ENCODE measurements at regions not wholly inside any gene's neighbourhood (a gene's known extent, or its start where the extent isn't known, plus 50 kb on each side); places are given as distances from the start of the nearest gene placed in this dataset.

GRCh38 chr2:6454286-6454990 lies 411.3 kb downstream of the CMPK2 start:
- DNase-seq (ENCODE audit: low spot score): no peak

GRCh38 chr2:6459138-6459537 lies 406.6 kb downstream of the CMPK2 start:
- no peak for DNase-seq (ENCODE audit: low spot score)

DNA sequence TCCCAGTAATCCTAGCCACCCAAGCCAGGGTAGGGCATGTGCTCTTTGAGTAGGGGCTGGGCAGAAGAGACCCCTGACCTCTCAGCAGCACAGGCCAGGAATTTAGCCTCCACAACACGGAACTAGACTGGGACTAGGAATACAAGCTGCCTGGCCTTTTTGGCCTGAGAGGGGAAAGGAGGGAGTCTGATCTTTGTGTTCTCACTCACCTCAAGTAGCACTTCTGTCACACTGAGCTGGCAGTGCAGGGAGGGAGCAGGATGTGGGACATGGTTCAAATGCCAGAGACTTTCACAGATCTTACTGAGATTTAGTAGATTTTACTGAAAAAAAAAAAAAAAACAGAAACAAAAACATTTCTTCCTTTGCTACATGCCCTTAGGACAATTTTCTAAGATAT lies 395.2 kb downstream of the CMPK2 start:
- no peak for DNase-seq (ENCODE audit: low spot score)

- DNase-seq (ENCODE audit: low spot score): no peak
Measured at GRCh38 chr2:6471419-6471818, 394.3 kb downstream of the CMPK2 start.

GRCh38 chr2:6474161-6475140 lies 391.3 kb downstream of the CMPK2 start:
- no peak for DNase-seq (ENCODE audit: low spot score)

GRCh38 chr2:6475155-6475940 lies 390.4 kb downstream of the CMPK2 start:
- no peak for DNase-seq (ENCODE audit: low spot score)

- no peak for DNase-seq (ENCODE audit: low spot score)
Measured at GRCh38 chr2:6480514-6480913, 385.2 kb downstream of the CMPK2 start.

GRCh38 chr2:6482256-6482655 lies 383.5 kb downstream of the CMPK2 start:
- DNase-seq (ENCODE audit: low spot score): no peak

DNA sequence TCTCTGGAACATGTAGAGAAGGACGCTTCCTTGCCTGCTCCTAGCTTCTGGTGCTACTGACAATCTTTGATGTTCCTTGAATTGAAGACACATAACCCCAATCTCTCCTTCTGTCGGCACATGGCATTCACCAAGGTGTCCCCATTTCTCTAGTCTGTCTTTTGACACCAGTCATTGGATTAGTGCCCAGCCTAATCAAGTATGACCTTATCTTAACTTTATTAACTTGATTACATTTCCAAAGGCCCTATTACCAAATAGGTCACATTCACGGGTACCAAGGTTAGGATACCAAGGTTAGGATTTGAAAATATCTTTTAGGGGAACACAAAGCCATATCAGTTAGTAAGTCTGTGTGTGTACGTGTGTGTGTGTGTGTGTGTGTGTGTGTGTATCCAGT lies 377.9 kb downstream of the CMPK2 start:
- DNase-seq (ENCODE audit: low spot score): no peak

- no peak for DNase-seq (ENCODE audit: low spot score)
Measured at GRCh38 chr2:6492573-6492972, 373.1 kb downstream of the CMPK2 start.

DNA sequence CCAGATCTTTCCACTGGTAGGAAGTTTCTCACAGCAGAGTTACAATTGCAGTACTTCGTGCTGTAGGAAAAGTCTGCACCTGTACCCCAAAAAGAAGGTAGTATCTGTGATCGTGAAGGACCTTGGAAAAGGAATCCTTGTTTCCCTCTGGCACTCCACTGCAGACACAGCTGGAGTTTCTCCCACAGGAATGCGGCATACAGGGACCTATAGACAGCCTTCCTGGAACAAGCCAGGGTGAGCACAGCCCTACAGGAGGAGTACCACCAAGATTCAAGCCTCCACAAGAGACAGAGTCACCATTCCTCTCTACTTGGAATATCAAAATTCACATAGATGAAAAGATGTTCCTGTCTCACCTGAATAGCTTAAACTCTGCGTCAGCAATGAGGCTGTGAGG lies 372.4 kb downstream of the CMPK2 start:
- DNase-seq (ENCODE audit: low spot score): no peak

DNA sequence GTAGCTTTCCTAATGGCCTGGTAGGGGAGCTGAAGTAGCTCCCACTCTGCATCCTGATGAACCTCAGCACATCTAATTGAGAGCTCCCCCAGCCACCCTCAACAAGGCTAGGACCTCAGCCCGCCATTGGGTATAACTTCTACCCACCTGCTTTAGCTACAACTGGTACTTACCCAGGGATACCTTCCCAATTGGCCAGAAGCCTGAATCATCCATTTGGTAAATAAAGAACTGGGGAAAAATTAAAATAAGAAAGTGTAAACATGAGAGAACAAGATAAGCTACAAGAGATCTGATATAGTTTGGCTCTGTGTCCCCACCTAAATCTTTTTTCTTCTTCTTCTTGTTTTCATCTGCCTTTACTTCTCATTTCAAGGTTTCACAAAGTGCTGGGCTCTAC lies 372.0 kb downstream of the CMPK2 start:
- DNase-seq (ENCODE audit: low spot score): no peak

DNA sequence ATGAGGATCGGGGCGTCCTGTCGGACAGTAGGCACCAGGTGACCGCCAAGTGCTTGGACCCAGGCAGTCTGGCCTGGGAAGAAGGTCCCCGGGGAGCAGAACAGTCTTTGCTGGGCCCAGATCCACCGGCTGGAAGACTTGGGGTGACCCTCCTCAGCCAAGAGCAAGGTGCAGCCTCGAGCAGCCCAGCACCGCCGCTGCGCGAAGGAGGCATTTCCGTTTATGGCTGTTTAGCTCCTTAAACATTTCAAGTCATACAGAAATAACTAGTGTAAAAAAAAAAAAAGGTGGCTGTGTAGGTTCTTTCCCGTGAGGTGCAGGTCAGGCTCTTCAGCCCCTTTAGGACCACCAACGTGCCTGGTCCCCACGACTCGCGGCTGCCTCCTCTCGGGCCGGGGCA lies 370.2 kb downstream of the CMPK2 start:
- no peak for DNase-seq (ENCODE audit: low spot score)

DNA sequence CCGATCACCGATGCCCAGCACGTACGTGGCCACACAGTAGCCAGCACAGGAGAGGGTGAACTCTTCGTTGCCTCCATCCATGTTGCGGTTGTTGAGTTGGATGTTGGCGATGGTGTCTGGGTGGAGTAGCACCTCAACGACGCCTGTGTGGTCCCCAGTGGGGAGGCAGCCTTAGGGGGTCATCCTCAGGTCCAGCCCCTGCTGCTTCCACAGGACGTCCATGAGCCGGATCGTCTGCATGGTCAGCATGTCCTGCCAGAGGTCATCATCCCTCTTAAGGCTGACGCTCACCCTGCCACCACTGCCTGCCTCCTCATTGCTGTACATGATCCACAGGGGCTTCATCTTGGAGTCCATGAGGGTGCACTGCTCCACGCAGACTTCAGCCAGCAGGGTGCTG lies 369.3 kb downstream of the CMPK2 start:
- DNase-seq (ENCODE audit: low spot score): no peak

DNA sequence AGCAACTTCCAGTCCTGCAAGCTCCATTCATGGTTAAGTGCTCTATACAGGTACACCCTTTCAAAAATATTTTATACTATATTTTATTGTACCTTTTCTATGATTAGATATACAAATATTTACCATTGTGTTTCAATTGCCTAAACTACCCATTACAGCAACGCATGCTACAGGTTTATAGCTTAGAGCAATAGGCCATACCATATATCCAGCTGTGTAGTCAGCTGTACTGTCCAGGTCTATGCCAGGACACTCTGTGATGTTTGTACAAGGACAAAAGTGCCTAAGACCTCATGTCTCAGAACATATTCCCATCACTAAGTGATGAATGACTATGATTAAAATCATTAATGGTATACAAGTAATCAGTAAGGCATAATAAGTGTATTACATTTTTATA lies 368.7 kb downstream of the CMPK2 start:
- no peak for DNase-seq (ENCODE audit: low spot score)

DNA sequence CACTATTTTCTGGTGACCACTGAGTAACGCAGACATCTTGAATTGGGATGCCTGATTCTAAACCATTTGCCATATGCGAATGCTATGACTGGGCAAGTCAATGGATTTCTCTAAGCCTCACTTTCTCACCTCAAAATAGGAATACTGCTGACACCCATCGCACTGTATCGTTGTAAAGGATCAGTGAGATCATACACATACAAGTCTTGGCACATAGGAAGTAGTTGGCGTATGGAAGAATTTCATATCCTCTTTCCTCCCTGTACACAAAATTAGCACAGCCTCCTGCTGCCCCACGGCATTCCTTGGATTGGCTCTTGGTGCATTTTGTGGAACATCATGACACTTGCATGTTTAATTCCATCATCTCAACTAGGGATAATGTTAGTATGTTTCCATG lies 366.9 kb downstream of the CMPK2 start:
- no peak for DNase-seq (ENCODE audit: low spot score)

DNA sequence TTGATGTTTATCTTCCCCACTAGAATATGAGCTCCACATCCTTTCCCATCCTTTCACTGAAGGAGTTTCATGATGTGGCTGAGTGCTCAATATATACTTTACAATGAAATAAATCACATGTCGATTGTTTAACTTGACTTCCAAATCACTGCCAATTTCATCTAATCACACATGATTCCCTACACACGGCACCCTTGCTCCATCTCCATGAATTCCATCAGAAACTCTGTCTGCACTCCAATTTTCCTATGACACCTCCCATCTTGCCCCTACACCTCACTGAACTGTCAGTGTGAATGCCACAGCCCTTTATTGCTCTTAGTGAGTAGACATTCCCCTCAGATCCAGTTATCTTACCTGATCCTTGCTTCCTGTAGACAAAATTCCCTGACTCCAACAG lies 366.0 kb downstream of the CMPK2 start:
- no peak for DNase-seq (ENCODE audit: low spot score)

- no peak for DNase-seq (ENCODE audit: low spot score)
Measured at GRCh38 chr2:6506361-6506794, 359.3 kb downstream of the CMPK2 start.

DNA sequence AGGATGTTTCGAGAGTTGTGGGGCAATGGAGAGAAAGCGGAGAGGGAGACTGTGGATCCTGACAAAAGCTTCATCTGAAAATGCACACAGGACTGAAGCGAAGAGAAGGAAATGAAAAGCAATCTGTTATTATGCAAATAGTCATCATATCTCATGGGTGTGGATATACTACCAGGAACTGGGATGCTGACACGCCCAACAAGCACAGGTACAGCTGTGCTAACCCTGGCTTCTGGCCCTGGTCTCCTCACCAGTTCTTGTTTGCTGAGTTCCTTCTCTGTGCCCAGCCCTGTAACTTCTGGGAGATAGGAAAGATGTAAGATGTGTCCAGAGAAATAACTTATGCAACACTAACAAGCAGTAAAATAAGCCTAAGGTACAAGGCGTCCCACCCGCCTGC lies 358.8 kb downstream of the CMPK2 start:
- no peak for DNase-seq (ENCODE audit: low spot score)

GRCh38 chr2:6510532-6510931 lies 355.2 kb downstream of the CMPK2 start:
- no peak for DNase-seq (ENCODE audit: low spot score)

DNA sequence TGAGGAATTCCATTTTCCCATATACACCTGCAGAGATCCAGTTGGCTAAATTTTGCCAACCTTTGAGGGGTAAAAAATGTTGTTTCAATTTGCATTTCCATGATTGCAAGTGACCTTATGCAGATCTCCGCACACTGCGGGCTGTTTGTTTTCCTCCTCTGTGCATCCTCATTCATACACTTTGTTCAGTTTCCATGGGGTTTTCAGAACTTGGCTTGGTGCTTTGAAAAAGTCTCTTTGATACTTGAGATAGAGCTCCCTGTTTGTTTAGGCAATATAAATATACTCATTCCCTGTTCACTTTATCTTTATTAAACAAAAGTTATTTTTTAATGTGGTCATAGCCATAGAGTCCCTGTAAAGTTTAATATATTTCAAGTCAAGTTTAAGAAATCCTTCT lies 353.1 kb downstream of the CMPK2 start:
- DNase-seq (ENCODE audit: low spot score): no peak

DNA sequence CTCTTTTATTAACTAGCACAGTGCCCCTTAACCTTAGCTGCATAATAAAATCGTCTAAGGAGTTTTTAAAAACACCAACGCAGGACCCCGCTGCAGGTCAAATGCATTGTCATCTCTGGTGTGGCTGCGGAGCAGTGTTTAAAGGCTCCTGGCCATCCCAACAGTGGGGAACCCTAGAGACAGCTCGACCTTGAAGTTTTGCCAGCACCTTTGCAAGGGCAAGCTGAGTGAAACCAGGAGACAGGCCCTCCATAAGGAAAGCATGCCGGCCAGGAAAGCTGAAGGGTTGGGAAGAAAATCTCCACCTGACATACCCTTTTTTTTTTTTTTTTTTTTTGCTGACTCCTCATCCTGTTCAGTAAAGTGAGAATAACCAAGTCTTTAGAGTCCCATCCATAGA lies 349.0 kb downstream of the CMPK2 start:
- no peak for DNase-seq (ENCODE audit: low spot score)

Measured in mucosa of gallbladder (tissue), 1 donor.